Neural crest cell (in vitro differentiated cells): ENCODE measurements at regions not wholly inside any gene's neighbourhood (a gene's known extent, or its start where the extent isn't known, plus 50 kb on each side); places are given as distances from the start of the nearest gene placed in this dataset.

Experiments used
- DNase-seq: peaks from one replicate; pipeline ENCODE4 v3.0.0; 2021; ENCODE audit warnings: low read depth, mixed read lengths, low spot score
- H3K27ac Mint-ChIP-seq: one replicate; pipeline ENCODE4 v1.8.0; 2021; ENCODE audit warnings: mild to moderate bottlenecking, mixed read lengths; ENCODE audit not compliant: unreplicated experiment
- H3K27me3 Mint-ChIP-seq: 2 replicates; pipeline ENCODE4 v1.8.0; 2021; ENCODE audit warnings: low read depth, mild to moderate bottlenecking, mixed read lengths
- H3K36me3 Mint-ChIP-seq: 2 replicates; pipeline ENCODE4 v1.8.0; 2021; ENCODE audit warnings: low read depth, mild to moderate bottlenecking, mixed read lengths
- H3K4me1 Mint-ChIP-seq: 2 replicates; pipeline ENCODE4 v1.8.0; 2021; ENCODE audit warnings: mixed read lengths
- H3K4me3 Mint-ChIP-seq: one replicate; pipeline ENCODE4 v1.8.0; 2021; ENCODE audit warnings: mild to moderate bottlenecking, mixed read lengths
- H3K9me3 Mint-ChIP-seq: 2 replicates; pipeline ENCODE4 v1.8.0; 2021; ENCODE audit warnings: mixed read lengths
- TF ChIP-seq, protein P1 (sequence below): fragments of 200-600 bp; sonication (generic); conservative IDR thresholded peaks from 2 replicates; pipeline ENCODE4 v1.5.0; 2021; ENCODE audit warnings: antibody characterized with exemption, mild to moderate bottlenecking

DNA sequence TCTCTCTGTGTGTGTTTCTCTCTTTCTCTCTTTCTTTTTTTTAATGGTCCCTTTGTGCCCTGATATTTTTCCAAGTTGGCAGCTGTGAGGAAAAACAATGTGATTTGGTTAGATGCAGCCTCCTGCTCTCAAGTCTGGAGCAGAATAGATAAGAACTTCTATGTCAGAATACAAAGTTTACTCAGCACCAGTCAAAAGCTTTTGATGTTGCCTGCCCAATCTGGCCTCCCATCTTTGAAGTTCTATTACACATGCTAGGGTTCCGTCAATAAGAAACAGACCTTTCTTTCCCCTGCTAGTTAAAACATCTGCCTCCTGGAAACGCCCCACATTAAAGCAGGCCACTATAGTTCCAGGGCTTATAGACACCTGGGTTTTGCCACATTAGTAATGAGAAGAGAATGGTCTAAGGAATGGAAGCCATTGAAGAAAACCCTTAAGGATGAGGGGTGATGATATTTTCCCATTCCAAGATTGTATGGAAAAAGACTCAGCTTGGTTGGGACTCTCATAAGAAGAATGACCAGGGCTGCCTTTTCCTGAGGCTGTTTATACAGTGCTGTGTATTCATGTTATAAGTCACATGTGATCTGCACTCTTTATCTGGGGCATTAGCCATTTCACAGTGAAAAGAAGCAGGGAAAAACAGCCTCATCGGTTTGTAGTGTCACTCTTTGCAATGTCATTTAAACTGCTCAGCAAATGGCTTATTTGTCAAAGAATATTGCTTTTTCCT is 414.7 kb upstream of the PROX1 start:
- H3K27ac Mint-ChIP-seq, result peak overlapping the region; percentile 3
- no peak overlapping the region for H3K4me3 Mint-ChIP-seq
- no peaks in the 10 kb centered on the region for H3K27me3 Mint-ChIP-seq
- no peak for DNase-seq
- H3K36me3 Mint-ChIP-seq, result no peaks in the 10 kb centered on the region
- peaks cover 18% of the 10 kb centered on the region for H3K4me1 Mint-ChIP-seq
- TF ChIP-seq, protein P1, sequence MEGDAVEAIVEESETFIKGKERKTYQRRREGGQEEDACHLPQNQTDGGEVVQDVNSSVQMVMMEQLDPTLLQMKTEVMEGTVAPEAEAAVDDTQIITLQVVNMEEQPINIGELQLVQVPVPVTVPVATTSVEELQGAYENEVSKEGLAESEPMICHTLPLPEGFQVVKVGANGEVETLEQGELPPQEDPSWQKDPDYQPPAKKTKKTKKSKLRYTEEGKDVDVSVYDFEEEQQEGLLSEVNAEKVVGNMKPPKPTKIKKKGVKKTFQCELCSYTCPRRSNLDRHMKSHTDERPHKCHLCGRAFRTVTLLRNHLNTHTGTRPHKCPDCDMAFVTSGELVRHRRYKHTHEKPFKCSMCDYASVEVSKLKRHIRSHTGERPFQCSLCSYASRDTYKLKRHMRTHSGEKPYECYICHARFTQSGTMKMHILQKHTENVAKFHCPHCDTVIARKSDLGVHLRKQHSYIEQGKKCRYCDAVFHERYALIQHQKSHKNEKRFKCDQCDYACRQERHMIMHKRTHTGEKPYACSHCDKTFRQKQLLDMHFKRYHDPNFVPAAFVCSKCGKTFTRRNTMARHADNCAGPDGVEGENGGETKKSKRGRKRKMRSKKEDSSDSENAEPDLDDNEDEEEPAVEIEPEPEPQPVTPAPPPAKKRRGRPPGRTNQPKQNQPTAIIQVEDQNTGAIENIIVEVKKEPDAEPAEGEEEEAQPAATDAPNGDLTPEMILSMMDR, result no peak
- peaks cover 13% of the 10 kb centered on the region for H3K9me3 Mint-ChIP-seq

- Mint-ChIP-seq H3K27ac (no peak overlapping the region), H3K4me1 (peaks cover 18% of the 10 kb centered on the region), H3K36me3 (no peaks in the 10 kb centered on the region), H3K27me3 (no peaks in the 10 kb centered on the region), H3K9me3 (peaks cover 13% of the 10 kb centered on the region), H3K4me3 (no peak overlapping the region)
- TF ChIP-seq, protein P1, result no peak
- DNase-seq, result no peak
Measured at GRCh38 chr1:213573648-213574009, 414.1 kb upstream of the PROX1 start.

DNA sequence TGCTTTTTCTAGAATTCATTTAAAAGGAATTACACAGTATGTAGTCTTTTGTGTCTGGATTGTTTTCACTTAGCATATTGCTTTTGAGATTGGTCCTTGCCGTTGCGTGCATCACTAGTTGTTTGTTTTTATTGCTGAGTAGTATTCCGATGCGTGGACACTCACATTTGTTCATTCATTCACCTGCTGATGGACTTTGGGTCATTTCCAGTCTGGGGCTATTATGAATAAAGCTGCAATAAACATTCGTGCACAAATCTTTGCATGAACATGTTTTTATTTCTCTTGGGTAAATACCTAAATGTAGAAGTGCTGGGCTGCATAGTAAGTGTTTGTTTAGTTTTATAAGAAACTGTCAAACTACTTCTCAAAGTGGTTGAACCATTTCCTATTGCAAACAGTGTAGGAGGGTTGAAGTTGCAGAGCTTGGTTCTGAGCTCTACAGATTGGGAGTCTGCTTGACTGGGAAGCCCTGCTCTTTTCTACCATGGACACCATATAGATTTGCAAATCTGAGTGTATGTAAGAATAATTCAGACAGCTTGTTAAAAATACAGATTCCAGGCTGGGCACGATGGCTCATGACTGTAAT is 404.7 kb upstream of the PROX1 start:
- Mint-ChIP-seq H3K36me3 (peaks cover 2% of the 10 kb centered on the region), H3K4me3 (no peak overlapping the region), H3K27me3 (no peaks in the 10 kb centered on the region), H3K4me1 (no peaks in the 10 kb centered on the region), H3K9me3 (peaks cover 4% of the 10 kb centered on the region), H3K27ac (no peak overlapping the region)
- DNase-seq, result no peak
- TF ChIP-seq, protein P1, result no peak

GRCh38 chr1:213584272-213584671 is 403.5 kb upstream of the PROX1 start:
- TF ChIP-seq, protein P1, result no peak
- H3K4me1 Mint-ChIP-seq, result no peaks in the 10 kb centered on the region
- H3K9me3 Mint-ChIP-seq, result no peaks in the 10 kb centered on the region
- no peaks in the 10 kb centered on the region for H3K36me3 Mint-ChIP-seq
- no peak overlapping the region for H3K4me3 Mint-ChIP-seq
- no peak for DNase-seq
- H3K27ac Mint-ChIP-seq, result no peak overlapping the region
- H3K27me3 Mint-ChIP-seq, result no peaks in the 10 kb centered on the region

- TF ChIP-seq, protein P1, result no peak
Measured at GRCh38 chr1:213585402-213585801, 402.4 kb upstream of the PROX1 start.

More at GRCh38 chr1:213585402-213585801, 402.4 kb upstream of the PROX1 start:
- Mint-ChIP-seq H3K36me3 (no peaks in the 10 kb centered on the region), H3K27ac (no peak overlapping the region), H3K4me1 (no peaks in the 10 kb centered on the region), H3K9me3 (peaks cover 6% of the 10 kb centered on the region), H3K27me3 (no peaks in the 10 kb centered on the region), H3K4me3 (no peak overlapping the region)
- no peak for DNase-seq
